Panc1 (cell line): ENCODE measurements at regions not wholly inside any gene's neighbourhood (a gene's known extent, or its start where the extent isn't known, plus 50 kb on each side); places are given as distances from the start of the nearest gene placed in this dataset.

Source experiments
- ATAC-seq: fragments of 200-7000 bp; cut with Tn5 transposase; 2 replicates; pipeline ENCODE4 v1.9.1; 2020; ENCODE audit warnings: mild to moderate bottlenecking, moderate library complexity
- BruUV-seq: library from RNA; stranded (reverse); fragments of 400-500 nt; replicated peaks from 2 replicates; lab custom pipeline; 2021; lab: Mats Ljungman, UMichigan
- CTCF ChIA-PET: fragments of 300-600 bp; sonication (Branson Sonifier 250); formaldehyde crosslinking; loops from one replicate; lab custom pipeline; 2022; ENCODE audit warnings: antibody characterized with exemption; lab: Charles Lee
- POLR2A ChIA-PET: fragments of 300-600 bp; sonication (Branson Sonifier 250); formaldehyde crosslinking; loops from one replicate; lab custom pipeline; 2022; ENCODE audit warnings: antibody characterized with exemption; lab: Charles Lee
- DNase-seq: peaks from one replicate; pipeline ENCODE4 v3.0.0-alpha.2; 2010; ENCODE audit warnings: low read depth, low spot score
- H3K27ac ChIP-seq: 2 replicates; pipeline ENCODE4 v1.5.1; 2011; ENCODE audit warnings: mild to moderate bottlenecking, low read length, inconsistent platforms
- H3K27me3 ChIP-seq: fragments of 200-500 bp; sonication (Bioruptor generic); 2 replicates; pipeline ENCODE4 v1.6.0; 2014; ENCODE audit warnings: low read length, inconsistent platforms; ENCODE audit not compliant: control insufficient read depth, insufficient read depth
- H3K36me3 ChIP-seq: fragments of 200-500 bp; sonication (Bioruptor generic); 2 replicates; pipeline ENCODE4 v1.5.1; 2014; ENCODE audit warnings: inconsistent platforms, mild to moderate bottlenecking, low read length, moderate library complexity; ENCODE audit not compliant: control insufficient read depth, insufficient read depth
- H3K4me1 ChIP-seq: 2 replicates; pipeline ENCODE4 v1.5.1; 2011; ENCODE audit warnings: inconsistent platforms, mild to moderate bottlenecking, low read length, moderate library complexity; ENCODE audit not compliant: control insufficient read depth, insufficient read depth
- H3K4me3 ChIP-seq, 2 experiments: 2 replicates each; pipeline ENCODE4 v1.5.1; 2011 to 2012; ENCODE audit warnings: low read depth in 2 of 2, low read length in 2 of 2, mild to moderate bottlenecking in 2 of 2, inconsistent platforms in 1 of 2, moderate library complexity in 1 of 2
- H3K9me3 ChIP-seq: fragments of 200-500 bp; sonication (Bioruptor generic); 2 replicates; pipeline ENCODE4 v1.5.1; 2014; ENCODE audit warnings: low read depth, mild to moderate bottlenecking, inconsistent platforms, low read length, moderate library complexity; ENCODE audit not compliant: control insufficient read depth, insufficient read depth
- CTCF ChIP-seq: fragments of 450-650 bp; IDR thresholded peaks from 2 replicates; pipeline ENCODE4 v1.5.1; 2017; ENCODE audit warnings: mild to moderate bottlenecking
- POLR2AphosphoS5 ChIP-seq: IDR thresholded peaks from 2 replicates; pipeline ENCODE4 v1.6.1; 2012; ENCODE audit warnings: mild to moderate bottlenecking, low read depth, low read length, moderate library complexity
- REST ChIP-seq, 2 experiments: IDR thresholded peaks; 2 replicates each; pipeline ENCODE4 v1.6.1; 2011 to 2012; ENCODE audit warnings: low read depth in 2 of 2, control low read depth in 1 of 2, low read length in 1 of 2, mild to moderate bottlenecking in 1 of 2, moderate library complexity in 1 of 2; ENCODE audit not compliant: insufficient read depth in 1 of 2
- SIN3A ChIP-seq: IDR thresholded peaks from 2 replicates; pipeline ENCODE4 v1.6.1; 2012; ENCODE audit warnings: low read depth, mild to moderate bottlenecking, low read length, moderate library complexity, borderline replicate concordance; ENCODE audit not compliant: insufficient read depth
- TCF7L2 ChIP-seq: IDR thresholded peaks from 2 replicates; pipeline ENCODE4 v1.6.1; 2011; ENCODE audit warnings: mild to moderate bottlenecking, low read depth, low read length, inconsistent platforms
- in situ Hi-C: cut with HindIII; loops from 2 replicates; pipeline ENCODE4 v1.10.0; 2016; ENCODE audit warnings: low sequenced_read_pairs, low pct_unique_long_range_greater_than_20kb
- intact Hi-C: fragments of 100-400 bp; cut with micrococcal nuclease; formaldehyde crosslinking; loops from one replicate; pipeline ENCODE4 v1.10.0; 2022; ENCODE audit not compliant: unreplicated experiment

DNA sequence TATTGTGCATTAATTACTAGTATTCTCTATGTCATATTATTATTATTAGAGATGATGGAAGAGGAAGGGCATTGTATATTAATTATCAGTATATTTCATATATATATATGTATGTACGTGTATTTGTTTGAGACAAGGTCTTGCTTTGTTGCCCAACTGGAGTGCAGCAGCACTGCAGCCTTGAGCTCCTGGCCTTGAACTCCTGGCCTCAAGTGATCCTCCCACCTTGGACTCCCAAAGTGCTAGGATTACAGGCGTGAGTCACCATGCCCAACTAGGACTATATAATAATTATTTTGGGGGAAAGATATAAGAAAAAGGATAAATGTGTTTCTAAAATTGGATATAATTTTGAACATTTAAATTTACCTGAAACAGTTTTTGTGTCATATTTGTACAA, 63.2 kb upstream of the USP24 start:
- ATAC-seq (no peak), DNase-seq (no peak)
- Histone ChIP-seq H3K36me3 (no peaks in the 10 kb centered on the region), H3K4me3 (no peak overlapping the region), H3K27ac (no peak overlapping the region), H3K4me1 (peaks cover 6% of the 10 kb centered on the region; the same call in 1 of the 2 replicates), H3K9me3 (no peaks in the 10 kb centered on the region), H3K27me3 (no peaks in the 10 kb centered on the region)
- intact Hi-C loops: loop anchor here (5.0 kb wide), 1 partner anchor 61 kb away; the partner anchor contains the start of gene USP24
- ChIA-PET POLR2A (no interaction called here), CTCF (interaction anchor here (0.6 to 1.6 kb wide), 4 partner anchors 66 to 1184 kb away, joined by 3 to 7 read pairs (median 6); no protein-coding TSS in a partner anchor)
- TF ChIP-seq CTCF (no peak), POLR2AphosphoS5 (no peak), TCF7L2 (no peak), SIN3A (no peak), REST (IDR thresholded peaks at IDR 0.05; ENCODE audit: insufficient read depth in 1 of 2, low read depth in 2 of 2, low read length in 1 of 2) (no peak)
- BruUV-seq: no TSS peak
- in situ Hi-C loops: no loop called here

DNA sequence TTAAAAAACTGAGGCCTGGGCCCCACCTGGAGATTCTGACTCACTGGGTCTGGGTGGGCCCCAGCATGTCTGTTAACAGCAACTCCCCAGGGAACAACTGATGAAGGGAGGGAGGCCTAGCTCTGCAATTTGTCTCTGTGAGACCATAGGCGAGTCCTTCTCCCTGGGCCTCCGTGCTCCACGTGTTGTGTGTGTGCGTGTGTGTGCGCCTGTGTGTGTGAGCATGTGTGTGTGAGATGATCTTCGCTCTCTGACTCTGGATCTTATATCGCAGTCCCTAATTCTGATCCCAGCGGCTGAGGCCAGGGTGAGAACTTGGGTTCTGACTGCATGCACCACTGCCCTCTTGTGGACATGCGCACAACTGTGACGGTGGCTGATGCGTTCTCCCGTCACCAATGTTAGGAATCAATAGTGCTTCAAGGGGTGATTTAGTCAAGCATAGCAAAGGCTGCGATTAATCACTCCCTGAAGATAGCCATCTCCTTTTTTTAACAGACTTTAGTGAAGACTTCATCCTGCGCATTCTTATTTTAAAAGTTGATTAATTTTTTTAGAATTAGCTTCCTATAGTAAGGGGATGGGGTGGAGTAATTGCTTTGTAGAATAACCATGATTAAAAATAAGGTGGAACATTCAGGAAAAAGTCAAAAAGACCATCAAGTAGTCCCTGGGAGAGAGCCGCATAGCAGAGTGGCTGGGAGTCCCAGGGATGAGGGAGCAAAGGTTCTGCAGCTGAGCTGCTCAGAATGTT, 62.4 kb upstream of the USP24 start:
- H3K9me3 ChIP-seq: no peaks in the 10 kb centered on the region
- TF ChIP-seq TCF7L2 (no peak), SIN3A (no peak), REST (IDR thresholded peaks at IDR 0.05; ENCODE audit: insufficient read depth in 1 of 2, low read depth in 2 of 2, low read length in 1 of 2) (no peak), CTCF (peak; percentile 91)
- ATAC-seq (peak; percentile 98), DNase-seq (peak; percentile 61)
- H3K4me3 ChIP-seq: no peak overlapping the region
- POLR2A ChIA-PET: no interaction called here
- H3K36me3 ChIP-seq: no peaks in the 10 kb centered on the region
- peaks cover 6% of the 10 kb centered on the region; the same call in 1 of the 2 replicates for H3K4me1 ChIP-seq
- intact Hi-C loops (loop anchor here (1.0 to 5.0 kb wide), 2 partner anchors 60 to 137 kb away; partner anchors contain the start of gene USP24), in situ Hi-C loops (no loop called here)
- no peak overlapping the region for H3K27ac ChIP-seq
- no peaks in the 10 kb centered on the region for H3K27me3 ChIP-seq
- BruUV-seq: no TSS peak
- CTCF ChIA-PET: interaction anchor here (0.6 to 1.6 kb wide), 4 partner anchors 66 to 214 kb away, joined by 3 to 7 read pairs (median 6); no protein-coding TSS in a partner anchor
